KMS-11 (cell line): ENCODE measurements at regions not wholly inside any gene's neighbourhood (a gene's known extent, or its start where the extent isn't known, plus 50 kb on each side); places are given as distances from the start of the nearest gene placed in this dataset.

Experiments used
- H2AFZ ChIP-seq: fragments of 200-600 bp; sonication (generic); 2 replicates; pipeline ENCODE4 v1.6.1; 2016; ENCODE audit warnings: antibody characterized with exemption, mixed run types, low read depth
- H3K27ac ChIP-seq: fragments of 200-600 bp; sonication (generic); 2 replicates; pipeline ENCODE4 v1.6.1; 2016; ENCODE audit warnings: mild to moderate bottlenecking, mixed run types
- H3K27me3 ChIP-seq: fragments of 200-600 bp; sonication (generic); 2 replicates; pipeline ENCODE4 v1.6.1; 2017; ENCODE audit warnings: mild to moderate bottlenecking, low read depth, mixed run types, moderate library complexity; ENCODE audit not compliant: insufficient read depth
- H3K36me3 ChIP-seq: fragments of 200-600 bp; sonication (generic); 2 replicates; pipeline ENCODE4 v1.6.1; 2017; ENCODE audit warnings: mild to moderate bottlenecking, mixed run types; ENCODE audit not compliant: insufficient read depth
- H3K4me1 ChIP-seq: fragments of 200-600 bp; sonication (generic); 2 replicates; pipeline ENCODE4 v1.6.1; 2016; ENCODE audit warnings: mild to moderate bottlenecking, low read depth, mixed run types; ENCODE audit not compliant: poor library complexity, severe bottlenecking
- H3K4me2 ChIP-seq: fragments of 200-600 bp; sonication (generic); 2 replicates; pipeline ENCODE4 v1.7.0; 2016; ENCODE audit warnings: mild to moderate bottlenecking, mixed run types
- H3K4me3 ChIP-seq: fragments of 200-600 bp; sonication (generic); IDR thresholded peaks from 2 replicates; pipeline ENCODE4 v1.6.1; 2017; ENCODE audit warnings: low read depth, low read length, mixed read lengths; ENCODE audit not compliant: insufficient read depth
- H3K79me2 ChIP-seq: fragments of 200-600 bp; sonication (generic); 2 replicates; pipeline ENCODE4 v1.6.1; 2016; ENCODE audit warnings: low read depth, mixed run types; ENCODE audit not compliant: insufficient read depth
- H3K9ac ChIP-seq: fragments of 200-600 bp; sonication (generic); 2 replicates; pipeline ENCODE4 v1.6.1; 2016; ENCODE audit warnings: mild to moderate bottlenecking, mixed run types
- H4K20me1 ChIP-seq: fragments of 200-600 bp; sonication (generic); 2 replicates; pipeline ENCODE4 v1.6.1; 2016; ENCODE audit warnings: mild to moderate bottlenecking, mixed run types; ENCODE audit not compliant: insufficient read depth
- CTCF ChIP-seq: fragments of 200-600 bp; sonication (generic); conservative IDR thresholded peaks from 2 replicates; pipeline ENCODE4 v1.6.1; 2017; ENCODE audit warnings: low read depth, mild to moderate bottlenecking, antibody characterized with exemption, low read length, moderate library complexity, mixed read lengths

- Histone ChIP-seq H3K27me3 (no peaks in the 10 kb centered on the region), H4K20me1 (no peaks in the 10 kb centered on the region), H3K79me2 (no peaks in the 10 kb centered on the region), H3K4me1 (no peaks in the 10 kb centered on the region), H3K36me3 (no peaks in the 10 kb centered on the region), H3K4me2 (no peak overlapping the region), H3K4me3 (no peak overlapping the region), H3K27ac (no peak overlapping the region), H2AFZ (no peak overlapping the region), H3K9ac (no peak overlapping the region)
- TF ChIP-seq CTCF: no peak
Measured at GRCh38 chr10:2471811-2472210, 595.5 kb upstream of the PFKP start.

GRCh38 chr10:2469802-2470201 lies 597.5 kb upstream of the PFKP start:
- TF ChIP-seq CTCF: no peak
- Histone ChIP-seq H3K4me1 (no peaks in the 10 kb centered on the region), H3K27me3 (no peaks in the 10 kb centered on the region), H3K4me3 (no peak overlapping the region), H3K79me2 (no peaks in the 10 kb centered on the region), H3K4me2 (no peak overlapping the region), H4K20me1 (no peaks in the 10 kb centered on the region), H3K27ac (no peak overlapping the region), H3K36me3 (no peaks in the 10 kb centered on the region), H2AFZ (no peak overlapping the region), H3K9ac (no peak overlapping the region)

- Histone ChIP-seq H3K79me2 (no peaks in the 10 kb centered on the region), H3K27ac (no peak overlapping the region), H2AFZ (no peak overlapping the region), H4K20me1 (no peaks in the 10 kb centered on the region), H3K9ac (no peak overlapping the region), H3K4me2 (no peak overlapping the region), H3K4me3 (no peak overlapping the region), H3K36me3 (no peaks in the 10 kb centered on the region), H3K4me1 (no peaks in the 10 kb centered on the region), H3K27me3 (no peaks in the 10 kb centered on the region)
- TF ChIP-seq CTCF: no peak
Measured at GRCh38 chr10:2464483-2464882, 602.9 kb upstream of the PFKP start.

GRCh38 chr10:2463316-2463715 lies 604.0 kb upstream of the PFKP start:
- Histone ChIP-seq H3K9ac (no peak overlapping the region), H3K4me1 (no peaks in the 10 kb centered on the region)
- TF ChIP-seq CTCF: no peak

GRCh38 chr10:2462581-2462980 lies 604.8 kb upstream of the PFKP start:
- Histone ChIP-seq H4K20me1 (no peaks in the 10 kb centered on the region), H3K27me3 (no peaks in the 10 kb centered on the region), H3K27ac (no peak overlapping the region), H3K36me3 (no peaks in the 10 kb centered on the region), H2AFZ (no peak overlapping the region), H3K4me3 (no peak overlapping the region), H3K79me2 (no peaks in the 10 kb centered on the region), H3K4me2 (no peak overlapping the region), H3K4me1 (no peaks in the 10 kb centered on the region), H3K9ac (no peak overlapping the region)
- no peak for TF ChIP-seq CTCF

More at GRCh38 chr10:2463316-2463715, 604.0 kb upstream of the PFKP start:
- H3K4me3 ChIP-seq: no peak overlapping the region
- no peak overlapping the region for H3K4me2 ChIP-seq
- no peaks in the 10 kb centered on the region for H4K20me1 ChIP-seq
- H3K79me2 ChIP-seq: no peaks in the 10 kb centered on the region
- H3K27ac ChIP-seq: no peak overlapping the region
- H3K36me3 ChIP-seq: no peaks in the 10 kb centered on the region
- no peaks in the 10 kb centered on the region for H3K27me3 ChIP-seq
- H2AFZ ChIP-seq: no peak overlapping the region
